ENCODE measurements at regions not wholly inside any gene's neighbourhood (a gene's known extent, or its start where the extent isn't known, plus 50 kb on each side); places are given as distances from the start of the nearest gene placed in this dataset.

DNA sequence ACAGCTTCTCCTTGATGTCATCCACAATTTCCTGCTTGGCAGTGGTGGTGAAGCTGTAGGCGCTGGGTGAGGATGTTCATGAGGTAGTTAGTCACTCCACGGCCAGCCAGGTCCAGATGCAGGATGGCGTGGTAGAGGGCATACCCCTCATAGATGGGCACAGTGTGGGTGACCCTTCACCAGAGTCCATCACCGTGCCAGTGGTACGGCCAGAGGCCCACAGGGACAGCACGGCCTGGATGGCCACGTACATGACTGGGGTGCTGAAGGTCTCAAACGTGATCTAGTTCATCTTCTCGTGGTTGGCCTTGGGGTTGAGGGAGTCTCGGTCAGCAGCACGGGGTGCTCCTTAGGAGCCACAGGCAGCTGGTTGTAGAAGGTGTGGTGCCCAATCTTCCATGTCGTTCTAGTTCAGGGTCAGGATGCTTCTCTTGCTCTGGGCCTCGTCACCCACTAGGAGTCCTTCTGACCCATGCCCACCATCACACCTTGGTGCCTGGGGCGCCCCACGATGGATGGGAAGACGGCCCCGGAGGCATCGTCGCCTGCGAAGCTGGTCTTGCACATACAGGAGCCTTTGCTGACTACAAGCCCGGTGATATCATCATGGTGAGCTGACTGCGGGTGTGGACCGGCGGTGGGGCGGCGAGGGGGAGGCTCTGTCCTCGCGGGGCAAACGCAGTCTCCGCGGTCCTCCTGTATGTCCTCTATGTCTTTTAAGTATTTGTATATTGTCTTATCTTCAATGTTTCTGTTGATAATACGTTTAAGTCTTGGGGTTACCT, 1119.0 kb downstream of the NAALADL2 start:
- Histone ChIP-seq H3K4me3 (ENCODE audit: low read depth, low read length, poor library complexity, severe bottlenecking) (no peak overlapping the region), H3K9me3 (ENCODE audit: low read depth, low read length, poor library complexity, severe bottlenecking) (no peaks in the 10 kb centered on the region), H3K4me1 (ENCODE audit: insufficient read depth, low read length, poor library complexity, severe bottlenecking) (no peaks in the 10 kb centered on the region), H3K36me3 (ENCODE audit: insufficient read depth, low read length, poor library complexity, severe bottlenecking) (no peaks in the 10 kb centered on the region), H3K27ac (ENCODE audit: low read depth, low read length, poor library complexity, severe bottlenecking) (no peak overlapping the region), H3K27me3 (replicated peaks; ENCODE audit: insufficient read depth, low read depth, low read length, poor library complexity) (no peaks in the 10 kb centered on the region)
- CTCF ChIA-PET: no interaction called here
- DNase-seq (ENCODE audit: low spot score): no peak
- no TSS peak for BruUV-seq (replicated peaks)
- TF ChIP-seq EZH2 (IDR thresholded peaks at IDR 0.05; ENCODE audit: borderline replicate concordance, low read depth, low read length, poor library complexity, severe bottlenecking): no peak
- TF ChIP-seq, protein P1, sequence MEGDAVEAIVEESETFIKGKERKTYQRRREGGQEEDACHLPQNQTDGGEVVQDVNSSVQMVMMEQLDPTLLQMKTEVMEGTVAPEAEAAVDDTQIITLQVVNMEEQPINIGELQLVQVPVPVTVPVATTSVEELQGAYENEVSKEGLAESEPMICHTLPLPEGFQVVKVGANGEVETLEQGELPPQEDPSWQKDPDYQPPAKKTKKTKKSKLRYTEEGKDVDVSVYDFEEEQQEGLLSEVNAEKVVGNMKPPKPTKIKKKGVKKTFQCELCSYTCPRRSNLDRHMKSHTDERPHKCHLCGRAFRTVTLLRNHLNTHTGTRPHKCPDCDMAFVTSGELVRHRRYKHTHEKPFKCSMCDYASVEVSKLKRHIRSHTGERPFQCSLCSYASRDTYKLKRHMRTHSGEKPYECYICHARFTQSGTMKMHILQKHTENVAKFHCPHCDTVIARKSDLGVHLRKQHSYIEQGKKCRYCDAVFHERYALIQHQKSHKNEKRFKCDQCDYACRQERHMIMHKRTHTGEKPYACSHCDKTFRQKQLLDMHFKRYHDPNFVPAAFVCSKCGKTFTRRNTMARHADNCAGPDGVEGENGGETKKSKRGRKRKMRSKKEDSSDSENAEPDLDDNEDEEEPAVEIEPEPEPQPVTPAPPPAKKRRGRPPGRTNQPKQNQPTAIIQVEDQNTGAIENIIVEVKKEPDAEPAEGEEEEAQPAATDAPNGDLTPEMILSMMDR (conservative IDR thresholded peaks at IDR 0.05; ENCODE audit: low read depth, low read length): no peak
- intact Hi-C loops (cut with micrococcal nuclease; ENCODE audit: unreplicated experiment): no loop called here
- POLR2A ChIA-PET (ENCODE audit: low non-redundant PET): no interaction called here

DNA sequence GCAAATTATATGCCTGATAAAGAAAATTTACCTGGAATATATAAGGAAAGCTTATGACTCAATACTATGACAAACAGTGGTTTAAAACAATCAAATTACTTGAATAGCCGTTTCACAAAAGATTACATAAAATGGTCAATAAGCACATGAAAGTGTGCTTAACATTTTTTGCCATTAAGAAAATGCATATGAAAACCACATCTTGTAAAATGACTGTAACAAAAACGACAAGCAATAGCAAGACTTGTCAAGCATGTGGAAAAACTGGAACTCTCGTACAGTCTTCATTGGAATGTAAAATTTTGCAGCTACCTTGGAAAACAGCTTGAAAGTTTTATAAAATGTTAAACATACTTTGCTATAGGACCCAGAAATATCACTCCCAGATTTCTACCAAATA, 1110.3 kb downstream of the NAALADL2 start:
- Histone ChIP-seq H3K36me3 (ENCODE audit: insufficient read depth, low read length, poor library complexity, severe bottlenecking) (no peaks in the 10 kb centered on the region), H3K4me3 (ENCODE audit: low read depth, low read length, poor library complexity, severe bottlenecking) (no peak overlapping the region), H3K9me3 (ENCODE audit: low read depth, low read length, poor library complexity, severe bottlenecking) (no peaks in the 10 kb centered on the region), H3K27me3 (replicated peaks; ENCODE audit: insufficient read depth, low read depth, low read length, poor library complexity) (no peaks in the 10 kb centered on the region), H3K27ac (ENCODE audit: low read depth, low read length, poor library complexity, severe bottlenecking) (no peak overlapping the region), H3K4me1 (ENCODE audit: insufficient read depth, low read length, poor library complexity, severe bottlenecking) (no peaks in the 10 kb centered on the region)
- POLR2A ChIA-PET (ENCODE audit: low non-redundant PET): no interaction called here
- no peak for TF ChIP-seq EZH2 (IDR thresholded peaks at IDR 0.05; ENCODE audit: borderline replicate concordance, low read depth, low read length, poor library complexity, severe bottlenecking)
- TF ChIP-seq, protein P1 (conservative IDR thresholded peaks at IDR 0.05; ENCODE audit: low read depth, low read length): no peak
- intact Hi-C loops (cut with micrococcal nuclease; ENCODE audit: unreplicated experiment): no loop called here
- no TSS peak for BruUV-seq (replicated peaks)
- CTCF ChIA-PET: no interaction called here
- DNase-seq (ENCODE audit: low spot score): no peak

DNA sequence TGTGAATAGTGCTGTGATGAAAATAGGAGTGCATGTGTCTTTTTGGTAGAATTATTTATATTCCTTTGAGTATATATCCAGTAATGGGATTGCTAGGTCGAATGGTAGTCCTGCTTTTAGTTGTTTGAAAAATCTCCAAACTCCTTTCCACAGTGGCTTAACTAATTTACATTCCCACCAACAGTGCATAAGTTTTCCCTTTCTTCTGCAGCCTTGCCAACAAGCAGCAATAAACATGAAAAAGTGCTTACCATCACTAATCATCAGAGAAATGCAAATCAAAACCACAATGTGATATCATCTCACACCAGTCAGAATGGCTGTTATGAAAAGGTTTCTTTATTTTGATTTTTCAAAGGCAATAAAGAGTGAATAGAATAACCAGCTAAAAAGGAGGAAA, 1105.9 kb downstream of the NAALADL2 start:
- ChIA-PET CTCF (no interaction called here), POLR2A (ENCODE audit: low non-redundant PET) (no interaction called here)
- Histone ChIP-seq H3K9me3 (ENCODE audit: low read depth, low read length, poor library complexity, severe bottlenecking) (no peaks in the 10 kb centered on the region), H3K4me1 (ENCODE audit: insufficient read depth, low read length, poor library complexity, severe bottlenecking) (no peaks in the 10 kb centered on the region), H3K27me3 (replicated peaks; ENCODE audit: insufficient read depth, low read depth, low read length, poor library complexity) (no peaks in the 10 kb centered on the region), H3K4me3 (ENCODE audit: low read depth, low read length, poor library complexity, severe bottlenecking) (no peak overlapping the region), H3K27ac (ENCODE audit: low read depth, low read length, poor library complexity, severe bottlenecking) (no peak overlapping the region), H3K36me3 (ENCODE audit: insufficient read depth, low read length, poor library complexity, severe bottlenecking) (no peaks in the 10 kb centered on the region)
- DNase-seq (ENCODE audit: low spot score): no peak
- no TSS peak for BruUV-seq (replicated peaks)
- TF ChIP-seq, protein P1 (conservative IDR thresholded peaks at IDR 0.05; ENCODE audit: low read depth, low read length): no peak
- TF ChIP-seq EZH2 (IDR thresholded peaks at IDR 0.05; ENCODE audit: borderline replicate concordance, low read depth, low read length, poor library complexity, severe bottlenecking): no peak
- intact Hi-C loops (cut with micrococcal nuclease; ENCODE audit: unreplicated experiment): no loop called here
